GM10248 (cell line): ENCODE measurements at regions not wholly inside any gene's neighbourhood (a gene's known extent, or its start where the extent isn't known, plus 50 kb on each side); places are given as distances from the start of the nearest gene placed in this dataset.

ENCODE experiments used
- CTCF ChIA-PET: fragments of 300-600 bp; sonication (Branson Sonifier 250); formaldehyde crosslinking; extraction: SDS; loops from one replicate; lab custom pipeline; 2021; ENCODE audit warnings: antibody characterized with exemption; lab: Yijun Ruan, JAX
- POLR2A ChIA-PET: fragments of 350-650 bp; sonication (Branson Sonifier 250); formaldehyde crosslinking; extraction: SDS; loops from one replicate; lab custom pipeline; 2020; ENCODE audit warnings: antibody characterized with exemption; lab: Yijun Ruan, JAX
- DNase-seq: peaks from one replicate; pipeline ENCODE4 v3.0.0; 2012; ENCODE audit errors: extremely low spot score
- CTCF ChIP-seq: IDR thresholded peaks from 2 replicates; pipeline ENCODE4 v1.5.1; 2012; ENCODE audit warnings: mild to moderate bottlenecking, low read depth; ENCODE audit errors: extremely low read depth, missing control alignments, control extremely low read depth

DNA sequence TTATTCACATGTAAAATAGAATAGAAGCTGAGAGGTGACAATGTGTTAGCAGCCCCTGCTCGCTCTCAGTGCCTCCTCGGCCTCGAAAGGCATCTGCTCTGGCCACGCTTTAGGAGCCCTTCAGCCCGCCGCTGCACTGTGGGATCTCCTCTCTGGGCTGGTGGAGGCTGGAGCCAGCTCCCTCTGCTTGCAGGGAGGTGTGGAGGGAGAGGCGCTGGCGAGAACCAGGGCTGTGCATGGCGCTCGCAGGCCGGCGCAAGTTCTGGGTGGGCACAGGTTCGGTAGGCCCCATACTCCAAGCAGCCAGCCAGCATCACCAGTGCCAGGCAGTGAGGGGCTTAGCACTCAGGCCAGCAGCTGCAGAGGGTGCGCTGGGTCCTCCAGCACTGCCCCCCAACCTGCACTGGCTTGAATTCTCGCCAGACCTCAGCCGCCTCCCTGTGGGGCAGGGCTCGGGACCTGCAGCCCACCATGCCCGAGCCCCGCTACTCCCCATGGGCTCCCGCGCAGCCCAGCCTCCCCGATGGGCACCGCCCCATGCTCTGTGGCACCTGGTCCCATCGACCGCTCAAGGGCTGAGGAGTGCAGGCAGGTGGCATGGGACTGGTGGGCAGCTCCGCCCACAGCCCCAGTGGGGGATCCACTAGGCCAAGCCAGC is 1346.7 kb upstream of the IGFBP7 start:
- no peak for TF ChIP-seq CTCF
- ChIA-PET POLR2A (no interaction called here), CTCF (no interaction called here)
- no peak for DNase-seq

GRCh38 chr4:58453956-58454355 is 1343.8 kb upstream of the IGFBP7 start:
- no peak for DNase-seq
- POLR2A ChIA-PET = no interaction called here
- TF ChIP-seq CTCF = no peak
- CTCF ChIA-PET = no interaction called here

- no peak for TF ChIP-seq CTCF
- ChIA-PET CTCF (interaction anchor here (1.0 kb wide), 1 partner anchor 10 kb away, joined by 3 read pairs; no protein-coding TSS in a partner anchor), POLR2A (no interaction called here)
- no peak for DNase-seq
Measured at GRCh38 chr4:58451707-58452106, 1341.5 kb upstream of the IGFBP7 start.

DNA sequence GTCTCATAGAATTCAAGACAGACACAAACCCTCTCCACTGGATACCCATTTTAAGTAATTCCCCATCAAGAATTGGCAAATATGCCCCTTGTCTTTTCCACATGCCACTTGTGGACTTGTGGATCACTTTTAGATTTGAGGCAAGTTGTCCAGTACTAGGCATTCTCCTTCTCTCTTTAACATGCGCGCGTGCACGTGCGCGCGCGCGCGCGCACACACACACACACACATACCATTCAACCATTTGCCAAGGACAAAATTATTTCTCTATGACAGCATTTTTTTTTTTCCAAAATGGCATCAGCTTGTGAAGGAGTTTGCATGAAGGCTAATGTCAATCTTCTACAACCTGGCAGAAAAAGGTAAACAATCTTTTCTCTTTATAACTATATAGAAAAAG is 1325.7 kb upstream of the IGFBP7 start:
- no peak for TF ChIP-seq CTCF
- ChIA-PET CTCF (no interaction called here), POLR2A (no interaction called here)
- DNase-seq = no peak

DNA sequence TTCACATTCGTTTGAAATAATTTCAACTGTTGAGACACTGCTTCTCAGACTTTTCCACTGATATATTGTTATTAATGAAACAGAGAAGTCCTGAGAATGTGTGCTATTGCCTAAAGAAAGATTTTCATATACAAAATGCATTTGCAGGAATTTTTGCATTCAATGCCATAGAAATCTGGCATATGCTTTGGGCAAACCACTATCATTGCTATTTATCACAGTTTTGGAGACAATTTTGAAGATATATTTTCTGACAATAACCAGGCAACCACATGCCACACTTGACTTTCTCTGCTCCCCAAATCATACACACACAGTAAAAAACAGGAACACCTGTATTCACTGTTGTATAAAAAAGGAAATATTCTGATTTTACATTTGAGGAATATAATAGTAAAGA is 1303.7 kb upstream of the IGFBP7 start:
- CTCF ChIA-PET = no interaction called here
- TF ChIP-seq CTCF = no peak

GRCh38 chr4:58411904-58412303 is 1301.7 kb upstream of the IGFBP7 start:
- ChIA-PET CTCF (no interaction called here), POLR2A (no interaction called here)
- TF ChIP-seq CTCF = no peak
- no peak for DNase-seq

More for the DNA sequence above, 1303.7 kb upstream of the IGFBP7 start:
- DNase-seq = no peak
- POLR2A ChIA-PET = no interaction called here
